CD14-positive monocyte (primary cell): ENCODE measurements at regions not wholly inside any gene's neighbourhood (a gene's known extent, or its start where the extent isn't known, plus 50 kb on each side); places are given as distances from the start of the nearest gene placed in this dataset.

Experiments used
- DNase-seq, 3 donors: peaks; one replicate each; pipeline ENCODE4 v3.0.0-alpha.2; 2011 to 2022
- H2AFZ ChIP-seq: 2 replicates; pipeline ENCODE4 v1.6.0; 2012; ENCODE audit warnings: mild to moderate bottlenecking, low read depth, low read length, inconsistent platforms; ENCODE audit not compliant: insufficient read depth, poor library complexity, severe bottlenecking
- H3K27ac ChIP-seq, 2 donors: 1 replicate in 1 of 2; 2 replicates in 1 of 2; pipeline ENCODE4 v1.5.1; 2012 to 2013; ENCODE audit warnings: low read length in 2 of 2, control low read depth in 1 of 2, inconsistent platforms in 1 of 2, low read depth in 1 of 2, mild to moderate bottlenecking in 1 of 2
- H3K27me3 ChIP-seq, 2 donors: one replicate each; pipeline versions ENCODE4 v1.6.0 to v1.6.1; 2011 to 2013; ENCODE audit warnings: low read length in 2 of 2; ENCODE audit not compliant: control insufficient read depth in 2 of 2, insufficient read depth in 2 of 2
- H3K36me3 ChIP-seq, 2 donors: replicated peaks in 1 of 2; 1 replicate in 1 of 2; 2 replicates in 1 of 2; pipeline versions ENCODE4 v1.5.1 to v1.6.1; 2012 to 2013; ENCODE audit warnings: low read length in 2 of 2, control low read depth in 1 of 2, inconsistent platforms in 1 of 2, mild to moderate bottlenecking in 1 of 2; ENCODE audit not compliant: insufficient read depth in 2 of 2, control insufficient read depth in 1 of 2
- H3K4me1 ChIP-seq, 2 donors: 1 replicate in 1 of 2; 2 replicates in 1 of 2; pipeline versions ENCODE4 v1.5.1 to v1.6.1; 2012 to 2013; ENCODE audit warnings: low read length in 2 of 2, control low read depth in 1 of 2, inconsistent platforms in 1 of 2, mild to moderate bottlenecking in 1 of 2, moderate library complexity in 1 of 2; ENCODE audit not compliant: insufficient read depth in 2 of 2, control insufficient read depth in 1 of 2
- H3K4me2 ChIP-seq: replicated peaks from 2 replicates; pipeline ENCODE3; 2012; ENCODE audit warnings: low read length, moderate library complexity, mild to moderate bottlenecking; ENCODE audit not compliant: poor library complexity, severe bottlenecking; ENCODE audit errors: extremely low read depth
- H3K4me3 ChIP-seq, 3 experiments: fragments of 200-600 bp in 1 of 3; sonication (generic) in 1 of 3; replicated peaks in 1 of 3; 1 replicate in 2 of 3; 2 replicates in 1 of 3; pipeline ENCODE4 v1.5.1; 2011 to 2013; ENCODE audit warnings: low read length in 3 of 3, mild to moderate bottlenecking in 3 of 3, control low read depth in 2 of 3, low read depth in 2 of 3, inconsistent platforms in 1 of 3, moderate library complexity in 1 of 3
- H3K79me2 ChIP-seq: 2 replicates; pipeline ENCODE4 v1.6.0; 2012; ENCODE audit warnings: mild to moderate bottlenecking, control low read depth, inconsistent platforms, low read length, moderate library complexity; ENCODE audit not compliant: insufficient read depth
- H3K9ac ChIP-seq: 2 replicates; pipeline ENCODE4 v1.6.0; 2017; ENCODE audit warnings: low read length, mild to moderate bottlenecking; ENCODE audit not compliant: insufficient read depth, poor library complexity, severe bottlenecking
- H3K9me3 ChIP-seq, 2 donors: replicated peaks in 1 of 2; 1 replicate in 1 of 2; 2 replicates in 1 of 2; pipeline versions ENCODE4 v1.5.1 to v1.6.1; 2012 to 2013; ENCODE audit warnings: low read length in 2 of 2, control low read depth in 1 of 2; ENCODE audit not compliant: control insufficient read depth in 1 of 2, insufficient read depth in 1 of 2
- H4K20me1 ChIP-seq: 2 replicates; pipeline ENCODE4 v1.6.0; 2012; ENCODE audit warnings: mild to moderate bottlenecking, low read length, control low read depth, moderate library complexity; ENCODE audit not compliant: insufficient read depth
- H3K27ac Mint-ChIP-seq, 7 donors: one replicate each; pipeline ENCODE4 v1.8.0; 2020; ENCODE audit warnings: mild to moderate bottlenecking in 7 of 7, mixed read lengths in 7 of 7, moderate library complexity in 6 of 7, inconsistent platforms in 2 of 7
- H3K27me3 Mint-ChIP-seq, 3 donors: one replicate each; pipeline ENCODE4 v1.8.0; 2021 to 2022; ENCODE audit warnings: low read depth in 3 of 3, mild to moderate bottlenecking in 3 of 3, mixed read lengths in 3 of 3, moderate library complexity in 3 of 3, inconsistent platforms in 1 of 3
- H3K36me3 Mint-ChIP-seq, 2 donors: one replicate each; pipeline ENCODE4 v1.8.0; 2020; ENCODE audit warnings: mixed read lengths in 2 of 2, inconsistent platforms in 1 of 2, mild to moderate bottlenecking in 1 of 2
- H3K4me1 Mint-ChIP-seq: one replicate; pipeline ENCODE4 v1.8.0; 2020; ENCODE audit warnings: mild to moderate bottlenecking, mixed read lengths
- H3K4me3 Mint-ChIP-seq, 2 donors: one replicate each; pipeline ENCODE4 v1.8.0; 2020; ENCODE audit warnings: mild to moderate bottlenecking in 2 of 2, mixed read lengths in 2 of 2, moderate library complexity in 1 of 2
- H3K9me3 Mint-ChIP-seq, 7 donors: one replicate each; pipeline ENCODE4 v1.8.0; 2020 to 2022; ENCODE audit warnings: mixed read lengths in 7 of 7, mild to moderate bottlenecking in 6 of 7, moderate library complexity in 6 of 7, inconsistent platforms in 2 of 7
- WGBS: methylation state at CpG from one replicate; pipeline ENCODE4 v1.1.5; 2013; ENCODE audit warnings: missing lambda C conversion rate; ENCODE audit not compliant: insufficient coverage; 5-methylcytosine and 5-hydroxymethylcytosine counted together
- intact Hi-C, 2 donors: fragments of 100-400 bp; cut with micrococcal nuclease; formaldehyde crosslinking; loops; one replicate each; pipeline versions ENCODE4 v1.15.0 to v1.15.1; 2023
- TF ChIP-seq, protein P1 (sequence below): fragments of 200-600 bp; IDR thresholded peaks from one replicate; pipeline ENCODE4 v1.8.0; 2022; ENCODE audit warnings: antibody characterized with exemption, mild to moderate bottlenecking

DNA sequence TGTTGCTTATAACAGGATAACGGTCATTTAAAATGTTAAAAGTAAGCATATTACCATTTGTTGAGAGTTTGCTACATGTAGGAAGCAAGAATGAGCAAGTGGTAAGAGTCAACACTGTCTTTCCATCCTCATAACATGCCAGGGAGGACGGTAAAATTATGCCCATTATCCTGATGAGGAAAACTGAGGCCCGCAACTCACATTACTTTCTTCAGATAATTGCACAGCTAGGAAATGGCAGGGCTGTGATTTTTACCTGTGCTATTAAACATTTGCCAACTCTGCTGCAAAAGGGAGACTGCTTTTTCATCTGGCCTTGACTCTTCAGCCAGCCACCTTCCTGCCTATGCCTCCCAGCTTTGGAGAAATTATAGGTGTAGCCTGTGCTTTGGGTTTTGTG, 79.8 kb upstream of the BOD1 start:
- H4K20me1 ChIP-seq = no peaks in the 10 kb centered on the region
- Mint-ChIP-seq H3K36me3 (no peaks in the 10 kb centered on the region), H3K4me1 (no peaks in the 10 kb centered on the region), H3K27ac (no peak overlapping the region), H3K27me3 (peaks cover 0 to 3% (median 3%) of the 10 kb centered on the region in 3 donors), H3K9me3 (peaks cover 0 to 5% (median 0%) of the 10 kb centered on the region in 7 donors), H3K4me3 (no peak overlapping the region)
- H3K4me2 ChIP-seq = no peak overlapping the region
- DNase-seq = no peak
- no peaks in the 10 kb centered on the region for H3K36me3 ChIP-seq
- H3K79me2 ChIP-seq = no peaks in the 10 kb centered on the region
- WGBS = no CpG with 5 or more reads among the region's 3 CpGs
- no peak overlapping the region for H3K4me3 ChIP-seq
- H3K9ac ChIP-seq = no peak overlapping the region
- intact Hi-C loops = no loop called here
- TF ChIP-seq, protein P1, sequence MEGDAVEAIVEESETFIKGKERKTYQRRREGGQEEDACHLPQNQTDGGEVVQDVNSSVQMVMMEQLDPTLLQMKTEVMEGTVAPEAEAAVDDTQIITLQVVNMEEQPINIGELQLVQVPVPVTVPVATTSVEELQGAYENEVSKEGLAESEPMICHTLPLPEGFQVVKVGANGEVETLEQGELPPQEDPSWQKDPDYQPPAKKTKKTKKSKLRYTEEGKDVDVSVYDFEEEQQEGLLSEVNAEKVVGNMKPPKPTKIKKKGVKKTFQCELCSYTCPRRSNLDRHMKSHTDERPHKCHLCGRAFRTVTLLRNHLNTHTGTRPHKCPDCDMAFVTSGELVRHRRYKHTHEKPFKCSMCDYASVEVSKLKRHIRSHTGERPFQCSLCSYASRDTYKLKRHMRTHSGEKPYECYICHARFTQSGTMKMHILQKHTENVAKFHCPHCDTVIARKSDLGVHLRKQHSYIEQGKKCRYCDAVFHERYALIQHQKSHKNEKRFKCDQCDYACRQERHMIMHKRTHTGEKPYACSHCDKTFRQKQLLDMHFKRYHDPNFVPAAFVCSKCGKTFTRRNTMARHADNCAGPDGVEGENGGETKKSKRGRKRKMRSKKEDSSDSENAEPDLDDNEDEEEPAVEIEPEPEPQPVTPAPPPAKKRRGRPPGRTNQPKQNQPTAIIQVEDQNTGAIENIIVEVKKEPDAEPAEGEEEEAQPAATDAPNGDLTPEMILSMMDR = no peak
- H2AFZ ChIP-seq = no peak overlapping the region
- no peak overlapping the region for H3K27ac ChIP-seq
- no peaks in the 10 kb centered on the region for H3K9me3 ChIP-seq
- no peaks in the 10 kb centered on the region for H3K4me1 ChIP-seq
- H3K27me3 ChIP-seq = no peaks in the 10 kb centered on the region

DNA sequence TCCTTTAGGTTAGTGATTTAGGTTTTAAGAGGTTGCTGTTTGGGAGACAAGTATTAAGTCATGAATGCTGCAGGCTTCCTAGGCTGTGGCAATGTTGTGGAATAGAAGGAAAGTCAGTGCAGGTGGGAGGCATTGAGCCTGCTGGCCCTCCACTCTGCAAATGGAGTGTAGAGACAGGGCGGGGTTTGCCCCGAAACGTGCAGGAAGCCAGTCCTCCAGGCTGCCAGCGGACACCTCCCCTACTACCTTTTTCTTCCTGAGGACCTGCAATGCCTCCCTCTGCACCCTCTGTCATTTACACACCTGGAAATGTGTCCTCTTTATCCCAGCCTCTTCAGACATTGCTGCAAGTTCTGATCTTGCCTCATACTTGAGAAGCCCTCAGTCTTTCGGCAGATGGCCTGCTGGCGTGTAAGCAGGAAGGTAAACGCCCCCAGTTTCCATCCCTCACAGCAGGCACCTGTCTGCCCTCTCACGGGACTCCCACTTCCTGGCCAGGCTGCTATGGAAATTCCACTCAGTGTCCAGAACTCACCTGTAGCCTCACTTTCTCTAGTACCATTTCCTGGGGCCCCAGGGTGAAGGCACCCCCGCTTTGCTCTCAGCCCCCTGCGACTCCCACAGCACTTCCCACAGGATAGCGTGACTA, 81.6 kb upstream of the BOD1 start:
- H3K4me1 Mint-ChIP-seq = no peaks in the 10 kb centered on the region
- H3K4me3 Mint-ChIP-seq = no peak overlapping the region
- no peaks in the 10 kb centered on the region for H3K4me1 ChIP-seq
- DNase-seq = no peak
- H3K27me3 Mint-ChIP-seq = peaks cover 0 to 4% (median 3%) of the 10 kb centered on the region in 3 donors
- H3K9me3 ChIP-seq = no peaks in the 10 kb centered on the region
- TF ChIP-seq, protein P1 = no peak
- H3K36me3 ChIP-seq = no peaks in the 10 kb centered on the region
- H3K36me3 Mint-ChIP-seq = no peaks in the 10 kb centered on the region
- 83% methylated on average over 9 of the region's 11 CpGs for WGBS
- H3K79me2 ChIP-seq = no peaks in the 10 kb centered on the region
- H3K4me2 ChIP-seq = no peak overlapping the region
- H3K27me3 ChIP-seq = no peaks in the 10 kb centered on the region
- H3K9me3 Mint-ChIP-seq = peaks cover 0 to 5% (median 0%) of the 10 kb centered on the region in 7 donors
- no peak overlapping the region for H3K9ac ChIP-seq
- H4K20me1 ChIP-seq = no peaks in the 10 kb centered on the region
- H3K27ac ChIP-seq = no peak overlapping the region
- peak overlapping the region in 1 of 7 donors; percentile 21 for H3K27ac Mint-ChIP-seq
- no peak overlapping the region for H3K4me3 ChIP-seq
- no peak overlapping the region for H2AFZ ChIP-seq
- intact Hi-C loops = no loop called here
